ENCODE measurements at regions not wholly inside any gene's neighbourhood (a gene's known extent, or its start where the extent isn't known, plus 50 kb on each side); places are given as distances from the start of the nearest gene placed in this dataset.

GRCh38 chr14:34251662-34252061 is 210.4 kb downstream of the SPTSSA start:
- Histone ChIP-seq H3K36me3 (no peaks in the 10 kb centered on the region), H3K27me3 (no peaks in the 10 kb centered on the region), H3K4me3 (no peak overlapping the region), H3K27ac (peak overlapping the region in 2 of 4 donors; percentile 18 to 29), H3K4me1 (peaks cover 0 to 21% (median 0%) of the 10 kb centered on the region in 3 donors), H3K9me3 (no peaks in the 10 kb centered on the region)
- peak; percentile 28 for ATAC-seq
- WGBS, 2 donors (ENCODE audit: low coverage in 1 of 2), result 73 to 78% methylated on average over 5 to 6 of the region's 6 CpGs
- no peak for TF ChIP-seq POLR2A (IDR thresholded peaks at IDR 0.05)
- TF ChIP-seq EP300 (IDR thresholded peaks at IDR 0.05), result no peak
- TF ChIP-seq POLR2AphosphoS5 (IDR thresholded peaks at IDR 0.05), result no peak
- TF ChIP-seq CTCF (IDR thresholded peaks at IDR 0.05), result no peak

GRCh38 chr14:34250959-34251358 is 211.1 kb downstream of the SPTSSA start:
- no peak for TF ChIP-seq POLR2A (IDR thresholded peaks at IDR 0.05)
- TF ChIP-seq POLR2AphosphoS5 (IDR thresholded peaks at IDR 0.05), result no peak
- TF ChIP-seq CTCF (IDR thresholded peaks at IDR 0.05), result no peak
- TF ChIP-seq EP300 (IDR thresholded peaks at IDR 0.05), result no peak

GRCh38 chr14:34247605-34248004 is 214.4 kb downstream of the SPTSSA start:
- Histone ChIP-seq H3K4me1 (peaks cover 0 to 19% (median 0%) of the 10 kb centered on the region in 3 donors), H3K27me3 (no peaks in the 10 kb centered on the region), H3K36me3 (no peaks in the 10 kb centered on the region), H3K27ac (no peak overlapping the region), H3K9me3 (no peaks in the 10 kb centered on the region), H3K4me3 (no peak overlapping the region)
- 58 to 100% methylated on average over 1 of the region's 1 CpG for WGBS, 2 donors (ENCODE audit: low coverage in 1 of 2)
- no peak for ATAC-seq
- TF ChIP-seq CTCF (IDR thresholded peaks at IDR 0.05) (no peak), POLR2AphosphoS5 (IDR thresholded peaks at IDR 0.05) (no peak), POLR2A (IDR thresholded peaks at IDR 0.05) (no peak), EP300 (IDR thresholded peaks at IDR 0.05) (no peak)

More at GRCh38 chr14:34250959-34251358, 211.1 kb downstream of the SPTSSA start:
- no peaks in the 10 kb centered on the region for H3K36me3 ChIP-seq
- no peak overlapping the region for H3K27ac ChIP-seq
- no peaks in the 10 kb centered on the region for H3K27me3 ChIP-seq
- H3K4me1 ChIP-seq, result peaks cover 0 to 21% (median 0%) of the 10 kb centered on the region in 3 donors
- H3K9me3 ChIP-seq, result no peaks in the 10 kb centered on the region
- no peak for ATAC-seq
- 58 to 81% methylated on average over 4 of the region's 4 CpGs for WGBS, 2 donors (ENCODE audit: low coverage in 1 of 2)
- H3K4me3 ChIP-seq, result no peak overlapping the region

DNA sequence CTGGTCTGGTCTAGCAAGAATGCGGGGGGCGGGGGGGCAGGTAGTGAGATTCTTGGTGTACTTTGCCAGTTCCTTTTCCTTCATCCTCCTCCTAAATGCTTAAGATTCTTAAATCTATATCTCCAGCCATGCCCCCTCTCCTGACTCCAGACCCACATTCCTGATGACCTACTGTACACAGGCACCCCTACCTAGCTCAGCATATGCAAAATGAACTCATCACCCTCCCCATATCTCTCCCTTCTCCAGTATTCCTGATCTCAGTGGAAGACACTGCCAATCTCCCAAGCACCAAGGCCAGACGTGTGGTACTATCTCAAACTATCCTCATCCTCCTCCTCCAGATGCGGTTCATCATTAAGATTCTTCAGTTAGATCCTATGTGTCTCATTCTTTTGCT is 215.8 kb downstream of the SPTSSA start:
- TF ChIP-seq POLR2AphosphoS5 (IDR thresholded peaks at IDR 0.05), result no peak
- Histone ChIP-seq H3K4me1 (peaks cover 0 to 11% (median 0%) of the 10 kb centered on the region in 3 donors), H3K27me3 (no peaks in the 10 kb centered on the region), H3K4me3 (no peak overlapping the region), H3K9me3 (no peaks in the 10 kb centered on the region), H3K27ac (no peak overlapping the region), H3K36me3 (no peaks in the 10 kb centered on the region)
- no peak for ATAC-seq
- 61 to 94% methylated on average over 4 of the region's 4 CpGs for WGBS, 2 donors (ENCODE audit: low coverage in 1 of 2)

DNA sequence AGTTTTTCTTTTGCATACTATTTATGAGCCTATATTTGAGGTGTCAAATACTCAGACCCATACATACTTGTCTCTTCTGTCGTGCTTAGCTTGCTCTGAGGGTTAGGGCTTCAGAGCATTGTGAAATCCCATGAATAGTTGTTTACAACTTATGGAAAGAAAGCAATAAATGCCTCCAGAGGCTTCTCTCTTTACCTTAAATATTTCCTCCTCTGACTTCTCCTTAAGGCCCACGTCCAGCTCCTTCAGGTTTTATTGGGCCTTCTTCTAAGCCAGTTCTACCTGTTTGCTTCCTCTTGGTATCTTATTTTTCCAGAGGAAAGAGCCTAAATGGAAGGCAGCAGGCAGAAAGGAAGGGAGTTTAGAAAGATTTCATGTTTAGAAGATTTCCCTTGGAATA is 218.6 kb downstream of the SPTSSA start:
- no peaks in the 10 kb centered on the region for H3K36me3 ChIP-seq
- no peak for ATAC-seq
- peaks cover 0 to 19% (median 0%) of the 10 kb centered on the region in 3 donors for H3K4me1 ChIP-seq
- WGBS, 2 donors (ENCODE audit: low coverage in 1 of 2), result 83 to 93% methylated on average over 2 of the region's 2 CpGs
- TF ChIP-seq CTCF (IDR thresholded peaks at IDR 0.05) (no peak), POLR2A (IDR thresholded peaks at IDR 0.05) (no peak), POLR2AphosphoS5 (IDR thresholded peaks at IDR 0.05) (no peak), EP300 (IDR thresholded peaks at IDR 0.05) (no peak)
- H3K4me3 ChIP-seq, result no peak overlapping the region
- no peaks in the 10 kb centered on the region for H3K27me3 ChIP-seq
- no peaks in the 10 kb centered on the region for H3K9me3 ChIP-seq
- no peak overlapping the region for H3K27ac ChIP-seq
